NCI-H526 treated with DMSO at 0.1 percent for 48 hours (cell line): ENCODE measurements at regions not wholly inside any gene's neighbourhood (a gene's known extent, or its start where the extent isn't known, plus 50 kb on each side); places are given as distances from the start of the nearest gene placed in this dataset.
A peak's percentile ranks its signal among the peaks of the same experiment; 100 is the strongest.
"Not testable (repeated sequence)": the region's sequence is repeated elsewhere in the genome, so short reads cannot be mapped to it uniquely, and the experiment has no call there.

Source experiments
- DNase-seq: peaks from one replicate; lab custom pipeline; 2025; lab: John Stamatoyannopoulos, UW

- DNase-seq = no peak
These were observed 122.1 kb upstream of the DAPK1 start for GRCh38 chr9:87375397-87376073.

GRCh38 chr9:87378676-87379075 lies 119.0 kb upstream of the DAPK1 start:
- DNase-seq = no peak

GRCh38 chr9:87379300-87379699 lies 118.4 kb upstream of the DAPK1 start:
- DNase-seq = no peak

- DNase-seq = no peak
These were observed 116.5 kb upstream of the DAPK1 start for GRCh38 chr9:87381050-87381711.

GRCh38 chr9:87381746-87382145 lies 115.9 kb upstream of the DAPK1 start:
- no peak for DNase-seq

GRCh38 chr9:87382900-87383299 lies 114.8 kb upstream of the DAPK1 start:
- DNase-seq = no peak

GRCh38 chr9:87383344-87384150 lies 114.1 kb upstream of the DAPK1 start:
- no peak for DNase-seq

GRCh38 chr9:87386490-87387025 lies 111.1 kb upstream of the DAPK1 start:
- no peak for DNase-seq

- DNase-seq = no peak
These were observed 110.2 kb upstream of the DAPK1 start for GRCh38 chr9:87387351-87388011.

- not testable (repeated sequence) for DNase-seq
These were observed 109.0 kb upstream of the DAPK1 start for GRCh38 chr9:87388708-87389107.

- DNase-seq = no peak
These were observed 107.7 kb upstream of the DAPK1 start for GRCh38 chr9:87389936-87390335.

GRCh38 chr9:87390361-87390760 lies 107.3 kb upstream of the DAPK1 start:
- no peak for DNase-seq

- no peak for DNase-seq
These were observed 105.6 kb upstream of the DAPK1 start for GRCh38 chr9:87392086-87392485.

GRCh38 chr9:87393706-87394230 lies 103.9 kb upstream of the DAPK1 start:
- DNase-seq = no peak

- peak; percentile 85 for DNase-seq
These were observed 101.7 kb upstream of the DAPK1 start for GRCh38 chr9:87395804-87396479.

GRCh38 chr9:87401681-87402080 lies 96.0 kb upstream of the DAPK1 start:
- DNase-seq = no peak

- DNase-seq = no peak
These were observed 95.1 kb upstream of the DAPK1 start for GRCh38 chr9:87402537-87402936.

- DNase-seq = peak; percentile 15
These were observed 91.8 kb upstream of the DAPK1 start for GRCh38 chr9:87405677-87406542.

GRCh38 chr9:87406543-87407166 lies 91.0 kb upstream of the DAPK1 start:
- DNase-seq = no peak
